Islet precursor cell (in vitro differentiated cells): ENCODE measurements at regions not wholly inside any gene's neighbourhood (a gene's known extent, or its start where the extent isn't known, plus 50 kb on each side); places are given as distances from the start of the nearest gene placed in this dataset.

Experiments
- DNase-seq: peaks from one replicate; pipeline ENCODE4 v3.0.0-alpha.2; 2018

DNA sequence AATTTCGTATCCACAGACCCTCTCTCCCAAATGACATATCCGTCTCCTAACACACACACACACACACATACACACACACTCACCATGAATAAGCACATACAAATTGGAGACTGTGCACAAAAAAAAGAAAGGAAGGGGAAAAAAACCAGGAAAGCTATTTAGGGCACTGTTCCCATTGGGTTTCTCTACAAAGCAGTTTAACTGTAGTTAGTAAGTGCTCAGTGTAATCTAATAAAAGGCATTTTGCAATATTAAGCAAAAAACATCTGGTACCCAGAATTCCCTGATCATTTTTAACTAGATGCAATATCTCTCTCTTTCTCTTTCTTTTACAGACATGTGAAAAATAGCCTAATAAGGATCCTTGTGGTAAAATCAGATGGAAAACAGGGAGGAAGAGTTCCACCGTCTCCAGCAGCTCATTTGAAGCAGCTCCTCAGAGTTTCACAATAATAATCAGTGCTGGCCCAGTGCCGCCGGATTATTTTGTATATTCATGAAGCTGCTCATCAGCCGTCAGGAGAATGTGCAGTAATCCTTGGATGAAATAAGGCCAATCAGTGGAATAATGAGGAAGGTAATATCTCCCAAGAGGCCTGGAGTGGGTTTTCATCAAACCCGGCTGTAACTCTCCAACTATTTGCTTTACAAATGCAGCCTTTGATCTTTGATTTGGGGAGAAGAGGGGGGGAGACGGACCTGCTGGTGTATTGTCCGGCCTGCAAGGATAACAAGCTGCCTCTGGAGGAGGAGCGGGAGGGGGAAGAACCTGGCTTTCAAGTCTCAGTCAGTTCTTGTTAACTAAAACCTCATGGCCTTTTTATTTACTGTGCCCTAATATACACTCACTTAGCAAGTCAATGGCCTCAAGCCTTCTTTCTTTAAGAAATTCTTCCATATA is 227.6 kb upstream of the SMIM21 start:
- DNase-seq, result no peak

DNA sequence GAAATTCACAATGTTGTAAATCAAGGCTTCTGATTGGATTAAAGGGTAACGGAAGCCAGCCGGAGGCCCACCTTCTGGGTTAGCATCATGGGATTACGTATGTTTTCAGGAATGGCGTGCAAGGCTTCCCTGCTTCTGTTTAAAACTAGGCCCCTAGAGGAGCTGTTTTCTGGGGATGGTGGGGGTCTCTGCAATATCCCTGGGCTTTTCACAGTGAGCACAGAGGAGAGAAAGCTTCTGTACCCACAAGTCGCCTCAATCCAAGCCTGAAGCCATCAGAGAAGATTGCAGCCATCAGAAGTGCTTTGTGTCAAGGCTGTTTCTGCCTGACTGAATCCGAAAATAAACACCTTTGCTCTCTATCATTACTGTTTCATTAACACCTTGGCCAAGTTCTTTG is 226.9 kb upstream of the SMIM21 start:
- DNase-seq, result no peak

DNA sequence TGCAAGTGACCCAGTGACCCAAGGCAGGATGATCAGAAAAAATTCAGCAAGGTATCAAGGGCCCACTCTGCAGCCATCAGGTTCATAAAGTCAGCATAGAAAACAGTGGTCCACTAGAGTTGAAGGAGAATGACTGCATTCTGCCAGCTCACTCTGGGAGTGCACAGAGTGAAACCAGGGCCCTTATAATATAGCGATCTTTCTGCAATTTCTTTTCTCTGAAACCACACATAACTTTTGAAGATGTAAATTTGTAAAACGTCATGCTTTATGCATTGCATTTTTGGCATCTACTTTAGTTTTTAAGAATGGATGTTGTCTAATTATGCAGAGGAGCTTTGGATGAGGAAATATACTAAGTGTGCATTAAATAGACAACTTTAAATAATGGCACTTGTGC is 225.0 kb upstream of the SMIM21 start:
- no peak for DNase-seq

DNA sequence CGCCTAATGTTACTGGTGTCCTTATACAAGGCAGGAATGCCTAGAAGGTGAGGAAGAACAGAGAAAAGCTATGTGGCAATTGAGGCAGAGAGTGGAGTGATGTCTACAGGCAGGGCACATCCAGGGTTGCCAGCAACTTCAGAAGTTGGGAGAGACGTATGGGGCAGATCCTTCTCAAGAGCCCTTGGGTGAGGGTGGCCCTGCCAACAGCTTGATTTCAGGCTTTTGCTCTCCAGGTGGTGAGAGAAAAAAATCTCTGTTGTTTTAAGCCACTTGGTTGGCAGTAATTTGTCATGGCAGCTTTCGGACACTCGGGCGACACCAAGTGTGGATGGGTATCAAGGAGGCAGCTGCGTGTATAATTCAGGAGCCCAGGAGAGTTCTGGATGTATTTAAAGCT is 217.4 kb upstream of the SMIM21 start:
- DNase-seq, result no peak

DNA sequence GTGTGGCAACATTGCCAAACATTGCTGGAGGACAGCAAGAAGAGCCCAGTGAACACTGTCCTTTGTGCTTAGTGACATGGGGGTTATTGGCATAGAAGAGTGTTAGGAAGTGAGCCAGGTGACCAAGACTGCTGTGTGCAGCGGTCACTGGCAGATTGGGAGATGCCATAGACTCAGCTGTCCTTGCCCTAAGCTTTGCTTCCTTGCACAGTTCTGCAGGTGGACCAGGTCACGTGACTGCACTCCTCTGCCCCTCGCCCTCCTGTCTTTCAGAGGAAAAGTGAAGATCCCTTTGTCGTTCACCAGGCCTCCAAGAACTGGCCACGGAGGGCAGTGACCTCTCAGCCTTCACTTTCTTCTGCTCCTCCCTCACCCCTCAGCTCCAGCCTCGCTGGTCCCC is 215.6 kb upstream of the SMIM21 start:
- DNase-seq, result no peak

DNA sequence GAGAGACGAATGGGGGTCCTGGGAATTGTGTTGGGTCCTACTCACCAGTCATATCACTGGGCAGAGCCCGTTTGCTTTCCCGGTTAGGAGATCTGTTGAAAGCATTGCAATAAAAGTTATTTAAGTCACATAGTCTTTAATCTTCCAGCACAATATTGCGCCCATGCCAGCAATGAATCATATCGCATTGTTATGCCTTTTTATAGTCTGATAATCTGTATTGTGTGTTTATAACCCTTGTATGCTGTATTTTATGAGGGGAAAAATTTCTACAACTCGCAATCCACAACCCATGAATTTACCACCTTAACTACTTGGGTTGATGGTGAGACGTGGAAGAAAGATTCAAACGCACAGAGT is 211.9 kb upstream of the SMIM21 start:
- no peak for DNase-seq

DNA sequence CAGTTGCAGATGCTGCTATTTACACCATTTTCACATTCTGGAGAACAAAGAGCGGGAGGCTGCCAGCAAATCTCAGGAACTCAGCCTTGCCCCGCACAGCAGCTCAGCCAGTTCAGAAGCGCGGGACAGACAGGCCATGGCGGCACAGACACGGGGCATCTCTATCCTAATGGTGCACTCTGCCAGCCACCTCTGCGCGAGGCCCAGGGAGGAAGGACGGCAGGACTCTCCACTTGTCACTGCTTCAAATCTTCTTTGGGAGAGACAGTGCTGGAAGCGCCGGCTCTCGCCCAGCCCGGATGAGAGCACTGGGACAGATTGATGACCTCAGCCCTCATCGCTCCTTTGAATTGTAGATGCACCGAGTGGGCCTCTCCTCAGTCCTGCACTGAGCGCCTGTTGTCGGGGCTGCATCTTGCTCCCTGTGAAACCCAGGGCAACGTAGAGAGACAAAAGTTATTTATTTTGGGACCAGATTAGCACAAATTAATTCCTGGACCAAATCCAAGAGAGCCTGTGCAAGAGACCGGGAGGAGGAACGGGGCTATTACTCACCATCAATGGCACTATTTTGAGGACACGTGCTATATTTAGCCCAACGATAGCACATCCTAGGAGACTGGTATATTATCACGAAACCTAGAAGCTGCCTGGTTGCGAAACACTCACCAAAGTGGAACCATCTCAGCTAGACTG is 211.4 kb upstream of the SMIM21 start:
- peak; percentile 82 for DNase-seq

DNA sequence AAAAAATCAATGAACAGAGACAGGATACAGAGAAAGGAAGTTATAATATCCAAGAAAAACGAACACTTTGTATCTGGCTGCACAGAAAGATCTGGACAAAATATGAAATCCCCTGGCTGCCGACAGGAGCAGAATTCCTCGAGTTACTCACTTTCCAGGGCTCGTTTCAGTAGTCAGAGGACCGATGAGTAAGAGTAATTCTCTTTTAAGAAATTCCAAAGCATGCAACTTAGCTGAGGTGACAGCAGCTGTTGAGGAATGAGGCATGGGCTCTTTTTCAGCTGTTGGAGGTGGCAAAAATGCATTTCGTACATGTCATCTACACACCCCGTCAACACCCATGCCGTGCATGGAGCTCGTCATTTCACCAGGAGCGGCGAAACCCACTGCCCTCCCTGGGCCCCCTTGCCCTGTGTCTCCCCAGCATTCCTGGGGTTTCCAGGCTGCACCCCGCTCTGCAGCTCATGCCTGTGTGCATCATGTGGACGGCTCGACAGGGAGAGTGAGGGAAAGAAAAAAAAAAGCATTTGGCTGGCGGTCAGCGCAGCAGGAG is 210.8 kb upstream of the SMIM21 start:
- DNase-seq, result peak; percentile 74

DNA sequence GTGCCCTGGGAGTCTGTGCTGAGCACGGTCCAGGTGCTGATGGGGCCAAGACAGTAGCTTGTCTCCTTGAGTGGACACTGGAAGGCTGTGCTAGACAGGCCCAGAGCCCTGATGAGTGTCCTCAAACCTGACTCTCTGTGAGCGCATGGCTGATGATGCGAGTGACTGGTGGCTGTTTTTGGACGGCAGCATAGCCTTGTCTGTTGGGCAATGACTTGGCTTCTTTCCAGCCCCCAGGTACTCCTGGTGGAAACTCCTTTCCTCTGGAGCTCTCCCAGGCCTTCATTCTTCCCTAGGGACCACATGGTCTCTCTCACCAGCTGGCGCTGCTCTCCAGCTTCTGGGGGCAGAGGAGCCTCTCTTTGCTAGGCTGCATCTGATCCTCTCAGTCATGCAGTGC is 207.6 kb upstream of the SMIM21 start:
- DNase-seq, result no peak

DNA sequence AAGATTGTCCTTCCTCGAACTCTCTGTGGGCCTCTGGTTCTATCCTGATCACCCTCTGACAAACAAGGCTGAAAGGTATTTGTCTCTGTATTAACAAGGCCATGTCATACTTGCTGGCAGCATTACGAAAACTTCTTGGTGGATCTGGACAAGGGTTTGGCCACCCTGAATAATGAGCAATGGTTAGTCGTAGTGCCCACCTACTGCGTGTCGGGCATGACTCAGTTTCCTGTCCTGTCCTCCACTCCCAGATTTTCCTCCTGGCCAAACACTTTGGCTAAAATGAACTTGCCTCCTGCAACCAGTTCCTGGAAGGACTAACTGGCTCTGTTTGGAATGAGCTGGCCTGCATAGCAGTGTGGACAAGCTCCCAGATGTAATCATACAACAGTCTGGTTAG is 198.5 kb upstream of the SMIM21 start:
- DNase-seq, result no peak

DNA sequence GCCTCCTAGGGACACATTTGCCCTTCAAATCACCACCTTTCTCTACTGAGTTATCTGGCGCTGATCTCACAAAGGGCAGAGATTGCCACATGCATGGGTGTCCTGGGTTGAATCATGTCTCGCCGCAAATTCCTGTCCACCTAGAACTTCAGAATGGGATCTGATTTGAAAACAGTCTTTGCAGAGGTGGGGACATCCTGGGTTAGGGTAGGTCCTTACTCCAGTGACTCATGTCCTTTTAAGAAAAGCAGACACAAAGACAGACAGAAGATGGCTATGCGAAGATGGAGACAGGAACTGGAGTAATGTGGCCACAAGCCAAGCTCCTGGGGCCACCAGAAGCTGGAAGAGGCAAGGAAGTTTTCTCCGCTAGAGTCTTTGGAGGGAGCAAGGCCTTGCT is 197.4 kb upstream of the SMIM21 start:
- no peak for DNase-seq

DNA sequence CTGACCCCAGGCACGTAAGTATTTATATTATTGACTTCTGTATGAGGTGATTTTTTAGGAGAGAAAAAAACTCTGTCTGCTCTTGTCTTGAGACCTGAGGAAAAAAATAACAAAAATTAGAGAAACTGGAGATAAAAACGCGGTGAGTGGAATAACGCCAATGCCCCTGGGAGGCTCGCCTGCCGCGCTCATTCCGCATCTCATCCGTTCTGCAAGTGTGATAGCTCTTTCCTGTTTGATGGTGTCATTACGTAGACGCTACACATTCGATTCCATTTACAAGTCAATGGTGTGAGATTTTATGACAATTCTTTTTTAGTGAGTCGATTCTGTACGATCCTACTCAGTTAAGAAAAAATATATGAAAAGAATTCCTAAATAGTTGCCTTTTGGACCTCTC is 194.3 kb upstream of the SMIM21 start:
- DNase-seq, result no peak

DNA sequence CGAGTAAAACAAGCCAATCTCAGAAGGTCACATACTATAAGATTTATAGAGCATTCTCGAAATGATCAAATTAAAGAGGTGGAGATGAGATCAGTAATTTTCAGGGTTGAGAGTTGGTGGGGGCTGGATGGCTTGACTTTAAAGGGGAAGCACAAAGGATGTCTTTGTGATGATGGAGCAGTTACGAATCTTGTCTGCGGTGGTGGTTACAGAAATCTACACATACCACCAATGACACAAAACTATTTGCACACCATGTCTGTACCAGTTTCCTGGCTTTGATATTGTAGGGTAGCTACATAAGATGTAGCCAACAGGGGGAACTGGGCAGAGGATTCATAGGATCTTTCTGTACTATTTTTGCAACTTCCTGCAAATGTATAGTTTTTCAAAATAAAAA is 190.6 kb upstream of the SMIM21 start:
- DNase-seq, result no peak

DNA sequence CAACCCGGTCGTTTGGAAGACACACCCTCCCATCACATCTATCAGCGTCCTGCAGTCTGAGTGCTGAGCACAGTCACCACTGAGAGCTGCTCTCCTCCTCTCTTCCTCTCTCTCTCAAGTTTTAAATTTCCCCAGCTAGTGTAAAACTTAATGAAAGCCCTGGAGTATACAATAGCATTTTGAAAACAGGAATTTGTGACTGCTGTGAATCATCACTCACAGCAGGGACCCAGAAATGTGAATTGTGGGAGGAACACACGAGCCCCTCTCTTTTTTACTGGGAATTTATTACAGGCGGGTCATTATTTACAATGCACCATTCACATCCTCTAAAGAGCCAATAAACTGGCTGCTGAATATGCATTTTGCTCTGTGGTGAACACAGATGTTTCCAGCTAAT is 185.0 kb upstream of the SMIM21 start:
- DNase-seq, result no peak

DNA sequence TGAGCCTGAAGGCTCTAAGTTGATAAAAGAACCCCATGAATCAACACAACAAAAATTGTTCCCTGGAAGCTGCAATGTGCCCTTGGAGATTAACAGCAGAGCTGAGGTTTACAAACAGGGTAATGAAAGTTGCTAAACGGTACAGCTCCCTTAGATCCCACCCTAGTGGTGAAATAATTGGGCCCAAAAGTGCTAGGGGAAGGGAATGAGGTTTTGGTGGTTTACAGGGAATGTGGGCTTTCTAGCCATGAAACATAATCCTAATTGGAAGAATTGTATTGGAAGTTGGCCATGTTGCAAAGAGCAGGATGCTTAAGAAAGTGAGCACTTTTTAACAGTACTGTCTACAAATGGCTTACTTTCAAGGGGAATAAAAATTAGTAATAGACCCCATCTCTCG is 180.2 kb upstream of the SMIM21 start:
- no peak for DNase-seq

DNA sequence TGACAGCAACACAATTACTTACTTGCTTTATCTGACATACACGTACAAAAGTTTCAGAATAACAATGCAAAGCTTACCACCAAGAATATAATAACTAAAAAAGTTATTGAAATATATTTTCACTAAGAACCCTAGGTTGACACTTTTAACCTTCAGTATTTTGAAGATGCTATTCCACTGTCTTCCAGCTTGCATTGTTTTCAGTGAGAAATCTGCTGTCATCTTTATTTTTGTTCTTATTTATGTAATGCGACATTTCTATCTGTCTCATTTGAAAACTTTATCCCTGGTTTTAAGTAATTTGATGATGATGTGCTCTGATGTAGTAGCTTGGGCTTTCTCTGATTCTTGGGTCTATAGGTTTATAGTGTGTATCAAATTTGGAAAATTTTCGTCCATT is 165.0 kb upstream of the SMIM21 start:
- DNase-seq, result no peak

DNA sequence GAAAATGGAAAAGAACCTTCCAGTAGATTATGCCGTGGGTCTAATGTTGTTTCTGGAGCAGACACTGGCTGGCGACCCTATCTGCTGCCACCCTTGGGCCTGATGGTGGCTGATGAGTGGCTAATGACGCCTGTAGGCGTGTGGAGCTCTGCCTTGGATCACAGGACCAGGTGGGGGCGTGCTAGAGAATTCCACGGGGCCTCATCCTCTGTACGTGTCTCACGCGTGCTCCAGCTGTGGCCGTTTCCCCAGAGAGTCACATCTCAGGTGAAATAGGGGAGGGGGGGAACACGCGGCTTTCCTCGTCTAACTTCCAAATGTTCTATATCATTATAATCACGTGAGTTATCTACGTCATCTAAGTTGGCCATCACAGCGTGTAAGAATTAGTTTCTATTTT is 160.9 kb upstream of the SMIM21 start:
- no peak for DNase-seq

DNA sequence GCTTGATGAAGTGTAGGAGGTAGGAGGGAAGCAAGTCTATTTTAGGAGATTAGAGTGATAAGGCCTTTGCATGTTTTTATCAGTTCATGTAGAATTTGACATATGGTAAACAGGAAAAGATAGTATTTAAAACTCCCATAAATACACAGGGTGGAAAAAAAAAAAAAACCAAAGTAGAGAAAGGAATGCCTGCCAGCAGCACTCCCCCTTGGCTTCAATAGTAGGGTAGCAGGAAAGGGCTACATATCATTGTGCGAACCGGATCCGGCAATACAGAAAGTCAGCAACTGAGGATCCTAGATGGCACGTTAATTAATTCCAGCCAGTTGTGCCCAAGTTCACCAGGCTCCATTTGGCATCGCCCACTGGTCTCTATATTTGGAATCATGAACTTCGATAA is 159.6 kb upstream of the SMIM21 start:
- no peak for DNase-seq

DNA sequence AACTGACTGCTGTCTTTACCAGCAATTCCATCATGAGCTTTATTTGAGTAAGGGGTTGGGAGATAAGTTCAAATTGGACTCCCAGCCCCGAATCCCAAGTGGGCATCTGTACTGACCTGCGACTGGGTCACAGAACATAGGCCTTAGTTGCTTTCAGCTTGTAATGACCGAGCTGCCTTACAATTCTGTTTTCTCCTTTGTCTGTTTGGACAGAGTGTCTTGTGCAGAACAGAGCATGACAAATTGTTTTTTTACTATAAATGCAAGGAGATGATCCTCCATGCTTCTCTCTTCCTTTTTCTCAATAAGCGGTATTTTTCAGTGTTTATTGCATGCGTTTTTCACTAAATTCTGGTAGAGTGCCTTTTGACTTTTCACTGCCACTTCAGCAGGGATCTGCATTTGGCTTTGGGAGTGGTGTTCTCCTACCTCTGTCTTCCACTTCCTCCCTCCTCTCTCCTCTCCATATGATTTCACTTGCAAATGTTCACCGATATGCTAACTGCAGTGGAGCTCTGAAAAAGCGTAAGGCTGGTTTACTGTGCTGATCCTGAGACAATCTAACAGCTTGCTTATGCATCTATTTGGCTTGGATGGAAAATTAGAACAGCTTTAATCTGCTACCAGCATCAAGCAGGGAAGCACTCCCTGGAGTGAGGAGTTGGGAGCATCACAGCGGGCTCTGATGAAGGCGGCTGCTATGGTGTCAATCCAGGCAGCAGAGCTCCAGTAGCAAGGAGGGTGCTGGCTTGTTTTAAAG is 158.8 kb upstream of the SMIM21 start:
- no peak for DNase-seq

DNA sequence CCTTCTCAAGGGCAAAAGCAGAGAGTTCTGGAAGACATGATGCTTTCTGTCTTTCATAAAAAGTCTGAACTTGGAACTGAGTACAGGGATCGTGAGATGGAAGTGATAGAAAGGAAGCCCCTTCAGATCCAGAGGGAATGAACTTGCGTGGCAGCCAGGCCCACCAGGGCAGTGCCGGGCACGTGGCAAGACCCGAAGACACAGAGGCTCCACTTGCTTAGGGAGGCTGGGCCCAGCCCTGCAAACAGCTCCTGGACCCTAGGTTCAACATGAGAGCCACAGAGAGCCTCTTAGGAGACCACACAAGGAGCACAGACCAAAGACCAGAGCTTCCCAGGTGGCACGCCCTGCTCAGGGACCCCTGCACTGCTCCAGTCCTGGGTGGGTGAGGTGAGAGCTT is 155.4 kb upstream of the SMIM21 start:
- no peak for DNase-seq

DNA sequence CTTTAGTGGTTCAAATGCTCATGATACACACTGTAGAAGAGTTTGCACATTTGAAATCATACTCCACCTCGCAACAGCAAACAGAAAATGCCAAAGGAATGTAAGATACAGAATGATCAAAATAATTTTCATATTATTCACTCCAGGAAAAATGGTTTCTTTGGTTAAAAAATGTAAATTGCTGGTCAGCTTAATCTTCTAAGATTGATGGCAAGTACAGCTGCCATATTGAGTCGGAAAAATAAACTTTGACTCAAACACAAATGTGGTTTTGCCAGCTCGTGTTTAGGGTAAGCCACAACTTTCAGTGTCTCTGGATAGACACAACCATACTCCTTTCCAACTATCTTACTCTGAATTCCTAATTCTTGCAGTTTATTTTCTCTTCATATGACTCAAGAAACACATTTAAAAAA is 154.9 kb upstream of the SMIM21 start:
- no peak for DNase-seq

DNA sequence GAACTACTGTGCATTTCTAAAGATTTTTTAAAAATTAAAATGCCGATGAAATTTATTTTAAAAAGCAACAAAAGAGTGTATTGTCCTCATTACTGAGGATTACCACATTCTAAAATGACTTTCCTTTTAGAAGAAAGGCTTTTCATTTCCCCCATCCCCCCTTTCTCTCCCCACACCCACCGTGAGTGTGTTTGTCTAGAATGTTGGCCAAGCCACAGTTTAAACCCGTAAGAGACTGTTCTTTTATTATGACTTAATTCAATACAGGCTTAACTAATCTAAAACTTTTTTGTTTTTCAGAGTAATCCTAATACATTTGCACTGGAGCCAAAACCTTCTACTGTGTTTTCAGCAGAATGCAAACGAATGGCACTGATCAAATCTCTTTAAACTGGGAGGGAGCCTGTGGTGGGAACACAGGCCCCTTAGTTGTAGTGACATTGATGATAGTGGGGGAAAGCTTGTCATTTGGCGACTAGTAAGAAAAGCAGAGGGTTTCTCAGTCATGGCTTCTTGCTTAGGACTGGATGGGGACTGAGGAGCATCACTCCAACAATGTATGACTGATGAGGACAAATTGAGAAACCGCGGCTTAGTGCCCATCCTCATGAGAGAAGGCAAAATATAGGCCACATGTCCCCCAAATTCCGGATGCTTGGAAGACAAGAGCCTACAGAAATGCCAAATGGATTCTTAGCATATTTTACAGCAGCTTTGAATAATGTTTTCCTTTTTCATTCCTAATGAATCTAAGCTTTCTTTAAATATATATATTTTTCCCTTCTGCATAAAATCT is 154.0 kb upstream of the SMIM21 start:
- no peak for DNase-seq

DNA sequence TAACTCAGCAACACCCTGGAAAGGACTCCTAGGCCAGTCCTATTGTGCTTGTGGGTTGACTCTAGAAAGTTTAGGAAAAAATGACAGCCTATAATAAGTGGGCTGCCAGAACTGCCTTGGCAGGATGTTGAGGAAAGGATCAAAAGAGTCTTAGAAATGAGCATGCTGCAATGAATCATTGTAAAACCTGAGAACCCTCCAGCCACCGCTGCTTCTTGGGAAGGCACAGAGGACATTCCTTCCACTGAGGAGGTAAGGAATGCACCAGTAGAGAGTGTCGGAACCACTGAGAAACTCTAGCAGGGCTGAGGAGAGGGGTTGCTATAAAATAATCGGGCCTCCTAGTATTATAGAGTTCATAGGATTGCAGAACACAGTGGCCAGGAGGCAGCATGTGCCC is 146.7 kb upstream of the SMIM21 start:
- no peak for DNase-seq
